ENCODE measurements at regions not wholly inside any gene's neighbourhood (a gene's known extent, or its start where the extent isn't known, plus 50 kb on each side); places are given as distances from the start of the nearest gene placed in this dataset.
A peak's percentile ranks its signal among the peaks of the same experiment; 100 is the strongest.
"Not testable (repeated sequence)": the region's sequence is repeated elsewhere in the genome, so short reads cannot be mapped to it uniquely, and the experiment has no call there.

DNA sequence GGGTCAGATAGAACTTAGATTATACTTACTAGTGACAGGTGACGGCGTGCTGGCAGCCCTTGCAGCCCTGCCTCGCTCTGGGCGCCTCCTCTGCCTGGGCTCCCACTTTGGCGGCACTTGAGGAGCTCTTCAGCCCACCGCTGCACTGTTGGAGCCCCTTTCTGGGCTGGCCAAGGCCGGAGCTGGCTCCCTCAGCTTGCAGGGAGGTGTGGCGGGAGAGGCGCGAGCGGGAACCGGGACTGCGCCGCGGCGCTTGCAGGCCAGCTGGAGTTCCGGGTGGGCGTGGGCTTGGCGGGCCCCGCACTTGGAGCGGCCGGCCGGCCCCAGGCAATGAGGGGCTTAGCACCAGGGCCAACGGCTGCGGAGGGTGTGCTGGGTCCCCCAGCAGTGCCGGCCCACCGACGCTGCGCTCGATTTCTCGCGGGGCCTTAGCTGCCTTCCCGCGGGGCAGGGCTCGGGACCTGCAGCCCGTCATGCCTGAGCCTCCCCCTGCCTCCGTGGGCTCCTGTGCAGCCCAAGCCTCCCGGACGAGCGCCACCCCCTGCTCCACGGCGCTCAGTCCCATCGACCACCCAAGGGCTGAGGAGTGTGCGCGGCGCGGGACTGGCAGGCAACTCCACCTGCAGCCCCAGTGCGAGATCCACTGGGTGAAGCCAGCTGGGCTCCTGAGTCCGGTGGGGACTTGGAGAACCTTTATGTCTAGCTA lies 320.8 kb upstream of the DEPDC1 start:
- H3K36me3 ChIP-seq (ENCODE audit: control insufficient read depth in 1 of 2, insufficient read depth in 2 of 2, low read length in 2 of 2); H3K27me3 ChIP-seq (ENCODE audit: insufficient read depth, low read length); H2BK120ac ChIP-seq (ENCODE audit: insufficient read depth, low read length, poor library complexity); H3K4me2 ChIP-seq (ENCODE audit: low read length); H3K79me1 ChIP-seq (ENCODE audit: low read length); H3K79me2 ChIP-seq (ENCODE audit: control insufficient read depth, insufficient read depth, low read length, poor library complexity); DNase-seq; H2AFZ ChIP-seq (ENCODE audit: insufficient read depth, low read length, poor library complexity); H3K9ac ChIP-seq (ENCODE audit: low read length); H3K27ac ChIP-seq (ENCODE audit: low read depth, low read length); H3K4me1 ChIP-seq (ENCODE audit: control insufficient read depth in 1 of 2, insufficient read depth in 2 of 2, low read length in 2 of 2); H2BK5ac ChIP-seq (ENCODE audit: low read depth, low read length, poor library complexity); H3K23ac ChIP-seq (ENCODE audit: low read length); H4K12ac ChIP-seq (ENCODE audit: low read depth, low read length); H3K18ac ChIP-seq (ENCODE audit: low read length); H3K9me3 ChIP-seq (ENCODE audit: insufficient read depth, low read depth, low read length); H3K4me3 ChIP-seq (ENCODE audit: low read depth, low read length); H4K8ac ChIP-seq (ENCODE audit: low read depth, low read length); H4K91ac ChIP-seq (ENCODE audit: low read depth, low read length); H3K4ac ChIP-seq (ENCODE audit: low read depth, low read length); H3K14ac ChIP-seq (ENCODE audit: low read length): not testable (repeated sequence)
- WGBS (ENCODE audit: extremely low coverage, insufficient coverage, insufficient read length) = no CpG with 5 or more reads among the region's 49 CpGs
- Histone ChIP-seq H2AK5ac (ENCODE audit: low read length) (peak overlapping the region; percentile 62), H2BK12ac (ENCODE audit: low read length) (peak overlapping the region; percentile 13)

DNA sequence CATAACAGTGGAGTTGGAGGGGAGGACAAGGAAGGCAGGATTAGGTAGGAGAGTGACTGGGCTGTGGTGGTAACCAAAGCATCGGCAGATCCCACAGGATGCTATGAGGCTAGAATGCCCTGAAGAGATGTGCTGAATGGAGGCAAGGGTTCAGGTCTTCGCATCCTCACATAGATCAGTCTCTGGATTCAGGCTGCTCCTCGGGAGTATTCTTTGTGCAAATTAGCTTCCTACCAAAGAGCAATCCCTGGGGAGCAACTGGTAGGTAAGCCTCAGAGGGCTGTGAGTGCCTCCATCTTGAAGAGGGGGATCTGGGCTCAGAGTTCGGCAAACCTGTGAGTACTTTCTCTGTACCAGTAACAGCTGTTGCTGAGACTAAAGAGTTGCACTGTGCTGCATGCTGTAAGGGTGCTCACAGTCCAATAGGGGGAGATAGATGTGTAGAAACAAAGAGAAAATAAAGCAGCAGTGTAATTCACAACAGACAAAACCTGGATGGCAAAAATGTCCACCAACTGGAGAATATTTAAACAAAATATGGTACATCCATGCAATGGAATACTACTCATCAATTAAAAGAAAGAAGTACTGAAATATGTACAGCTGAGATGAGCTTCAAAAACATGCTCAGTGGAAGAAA lies 322.4 kb upstream of the DEPDC1 start:
- no peak overlapping the region for H3K4me3 ChIP-seq (ENCODE audit: low read depth, low read length)
- no peak overlapping the region for H4K91ac ChIP-seq (ENCODE audit: low read depth, low read length)
- peak in 1 of 2 donors; percentile 55 for DNase-seq

GRCh38 chr1:68820151-68820550 lies 323.3 kb upstream of the DEPDC1 start:
- Histone ChIP-seq H4K12ac (ENCODE audit: low read depth, low read length) (no peak overlapping the region), H3K4ac (ENCODE audit: low read depth, low read length) (no peak overlapping the region), H3K9me3 (ENCODE audit: insufficient read depth, low read depth, low read length) (no peaks in the 10 kb centered on the region), H2BK12ac (ENCODE audit: low read length) (no peak overlapping the region), H2BK5ac (ENCODE audit: low read depth, low read length, poor library complexity) (no peak overlapping the region), H3K23ac (ENCODE audit: low read length) (no peak overlapping the region), H3K27ac (ENCODE audit: low read depth, low read length) (no peak overlapping the region), H3K9ac (ENCODE audit: low read length) (no peak overlapping the region), H4K8ac (ENCODE audit: low read depth, low read length) (no peak overlapping the region), H2BK120ac (ENCODE audit: insufficient read depth, low read length, poor library complexity) (no peak overlapping the region), H4K91ac (ENCODE audit: low read depth, low read length) (no peak overlapping the region), H2AK5ac (ENCODE audit: low read length) (no peak overlapping the region), H3K79me1 (ENCODE audit: low read length) (no peaks in the 10 kb centered on the region), H3K79me2 (ENCODE audit: control insufficient read depth, insufficient read depth, low read length, poor library complexity) (no peaks in the 10 kb centered on the region), H3K27me3 (ENCODE audit: insufficient read depth, low read length) (no peaks in the 10 kb centered on the region), H2AFZ (ENCODE audit: insufficient read depth, low read length, poor library complexity) (no peak overlapping the region), H3K14ac (ENCODE audit: low read length) (no peak overlapping the region), H3K4me1 (ENCODE audit: control insufficient read depth in 1 of 2, insufficient read depth in 2 of 2, low read length in 2 of 2) (peaks cover 0 to 2% of the 10 kb centered on the region in 2 experiments), H3K18ac (ENCODE audit: low read length) (no peak overlapping the region), H3K36me3 (ENCODE audit: control insufficient read depth in 1 of 2, insufficient read depth in 2 of 2, low read length in 2 of 2) (no peaks in the 10 kb centered on the region), H3K4me3 (ENCODE audit: low read depth, low read length) (no peak overlapping the region), H3K4me2 (ENCODE audit: low read length) (no peak overlapping the region)
- no CpG with 5 or more reads among the region's 1 CpG for WGBS (ENCODE audit: extremely low coverage, insufficient coverage, insufficient read length)
- no peak for DNase-seq

More for the DNA sequence above, 322.4 kb upstream of the DEPDC1 start:
- no peak overlapping the region for H3K4me2 ChIP-seq (ENCODE audit: low read length)
- peaks cover 2 to 4% of the 10 kb centered on the region in 2 experiments for H3K4me1 ChIP-seq (ENCODE audit: control insufficient read depth in 1 of 2, insufficient read depth in 2 of 2, low read length in 2 of 2)
- no peak overlapping the region for H3K27ac ChIP-seq (ENCODE audit: low read depth, low read length)
- H2AK5ac ChIP-seq (ENCODE audit: low read length) = no peak overlapping the region
- no peaks in the 10 kb centered on the region for H3K36me3 ChIP-seq (ENCODE audit: control insufficient read depth in 1 of 2, insufficient read depth in 2 of 2, low read length in 2 of 2)
- H4K12ac ChIP-seq (ENCODE audit: low read depth, low read length) = no peak overlapping the region
- no peak overlapping the region for H2BK5ac ChIP-seq (ENCODE audit: low read depth, low read length, poor library complexity)
- no peak overlapping the region for H2BK120ac ChIP-seq (ENCODE audit: insufficient read depth, low read length, poor library complexity)
- no peaks in the 10 kb centered on the region for H3K79me1 ChIP-seq (ENCODE audit: low read length)
- H3K14ac ChIP-seq (ENCODE audit: low read length) = no peak overlapping the region
- H4K8ac ChIP-seq (ENCODE audit: low read depth, low read length) = no peak overlapping the region
- no peaks in the 10 kb centered on the region for H3K9me3 ChIP-seq (ENCODE audit: insufficient read depth, low read depth, low read length)
- WGBS (ENCODE audit: extremely low coverage, insufficient coverage, insufficient read length) = no CpG with 5 or more reads among the region's 4 CpGs
- H2BK12ac ChIP-seq (ENCODE audit: low read length) = no peak overlapping the region
- H3K18ac ChIP-seq (ENCODE audit: low read length) = no peak overlapping the region
- H3K23ac ChIP-seq (ENCODE audit: low read length) = no peak overlapping the region
- no peak overlapping the region for H3K9ac ChIP-seq (ENCODE audit: low read length)
- H3K79me2 ChIP-seq (ENCODE audit: control insufficient read depth, insufficient read depth, low read length, poor library complexity) = no peaks in the 10 kb centered on the region
- no peaks in the 10 kb centered on the region for H3K27me3 ChIP-seq (ENCODE audit: insufficient read depth, low read length)
- no peak overlapping the region for H3K4ac ChIP-seq (ENCODE audit: low read depth, low read length)
- H2AFZ ChIP-seq (ENCODE audit: insufficient read depth, low read length, poor library complexity) = no peak overlapping the region

GRCh38 chr1:68826836-68827235 lies 330.0 kb upstream of the DEPDC1 start:
- Histone ChIP-seq H3K4me2 (ENCODE audit: low read length) (no peak overlapping the region), H3K27ac (ENCODE audit: low read depth, low read length) (no peak overlapping the region), H2BK120ac (ENCODE audit: insufficient read depth, low read length, poor library complexity) (no peak overlapping the region), H3K14ac (ENCODE audit: low read length) (no peak overlapping the region), H2AK5ac (ENCODE audit: low read length) (no peak overlapping the region), H3K4me3 (ENCODE audit: low read depth, low read length) (no peak overlapping the region), H2BK5ac (ENCODE audit: low read depth, low read length, poor library complexity) (no peak overlapping the region), H3K9me3 (ENCODE audit: insufficient read depth, low read depth, low read length) (no peaks in the 10 kb centered on the region), H3K79me1 (ENCODE audit: low read length) (no peaks in the 10 kb centered on the region), H4K8ac (ENCODE audit: low read depth, low read length) (no peak overlapping the region), H3K18ac (ENCODE audit: low read length) (no peak overlapping the region), H3K4me1 (ENCODE audit: control insufficient read depth in 1 of 2, insufficient read depth in 2 of 2, low read length in 2 of 2) (no peaks in the 10 kb centered on the region), H4K12ac (ENCODE audit: low read depth, low read length) (no peak overlapping the region), H2BK12ac (ENCODE audit: low read length) (no peak overlapping the region), H3K79me2 (ENCODE audit: control insufficient read depth, insufficient read depth, low read length, poor library complexity) (no peaks in the 10 kb centered on the region), H3K36me3 (ENCODE audit: control insufficient read depth in 1 of 2, insufficient read depth in 2 of 2, low read length in 2 of 2) (no peaks in the 10 kb centered on the region), H3K27me3 (ENCODE audit: insufficient read depth, low read length) (no peaks in the 10 kb centered on the region), H3K9ac (ENCODE audit: low read length) (no peak overlapping the region), H3K4ac (ENCODE audit: low read depth, low read length) (no peak overlapping the region), H3K23ac (ENCODE audit: low read length) (no peak overlapping the region), H2AFZ (ENCODE audit: insufficient read depth, low read length, poor library complexity) (no peak overlapping the region), H4K91ac (ENCODE audit: low read depth, low read length) (no peak overlapping the region)
- no peak for DNase-seq

All from trophoblast cell (in vitro differentiated cells and primary cell).